ENCODE measurements at regions not wholly inside any gene's neighbourhood (a gene's known extent, or its start where the extent isn't known, plus 50 kb on each side); places are given as distances from the start of the nearest gene placed in this dataset.

DNA sequence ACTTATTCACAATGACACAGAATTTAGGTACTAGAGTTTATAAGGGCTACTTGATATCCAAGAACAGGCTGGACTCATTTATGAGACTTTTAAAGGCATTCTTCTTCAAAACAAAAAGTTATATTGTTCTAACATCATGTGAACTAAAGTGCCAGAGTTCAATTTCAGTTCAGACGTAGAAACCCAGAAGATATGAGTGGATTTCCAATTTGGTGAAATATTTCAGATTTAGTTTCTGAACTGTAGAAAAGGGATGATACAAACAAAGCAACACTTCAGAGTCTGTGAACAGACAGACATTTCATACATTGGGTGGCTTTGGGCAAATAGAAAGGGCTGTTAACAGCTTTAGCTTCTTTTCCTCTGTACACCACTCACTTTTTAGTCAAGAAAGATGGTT is 384.0 kb downstream of the NR2F1-AS1 start:
- Histone ChIP-seq H3K27me3 (no peaks in the 10 kb centered on the region), H3K4me1 (no peaks in the 10 kb centered on the region), H3K27ac (no peak overlapping the region), H3K36me3 (no peaks in the 10 kb centered on the region), H3K4me3 (no peak overlapping the region), H3K9me3 (no peaks in the 10 kb centered on the region)
- intact Hi-C loops (cut with DNase I; ENCODE audit: low total_unique reads): no loop called here
- DNase-seq: no peak
- no peak for TF ChIP-seq CTCF (IDR thresholded peaks at IDR 0.05)

- H3K27me3 ChIP-seq: no peaks in the 10 kb centered on the region
- no peak overlapping the region for H3K4me3 ChIP-seq
- DNase-seq: no peak
- no peaks in the 10 kb centered on the region for H3K9me3 ChIP-seq
- H3K36me3 ChIP-seq: no peaks in the 10 kb centered on the region
- TF ChIP-seq CTCF (IDR thresholded peaks at IDR 0.05): no peak
- H3K27ac ChIP-seq: no peak overlapping the region
- intact Hi-C loops (cut with DNase I; ENCODE audit: low total_unique reads): no loop called here
- H3K4me1 ChIP-seq: no peaks in the 10 kb centered on the region
Measured at GRCh38 chr5:93193431-93194347, 387.3 kb downstream of the NR2F1-AS1 start.

GRCh38 chr5:93192683-93193082 is 388.3 kb downstream of the NR2F1-AS1 start:
- no peaks in the 10 kb centered on the region for H3K9me3 ChIP-seq
- intact Hi-C loops (cut with DNase I; ENCODE audit: low total_unique reads): no loop called here
- H3K27me3 ChIP-seq: no peaks in the 10 kb centered on the region
- H3K36me3 ChIP-seq: no peaks in the 10 kb centered on the region
- no peak overlapping the region for H3K4me3 ChIP-seq
- H3K4me1 ChIP-seq: no peaks in the 10 kb centered on the region
- no peak overlapping the region for H3K27ac ChIP-seq
- no peak for DNase-seq
- no peak for TF ChIP-seq CTCF (IDR thresholded peaks at IDR 0.05)

- H3K27ac ChIP-seq: no peak overlapping the region
- no peak for DNase-seq
Measured at GRCh38 chr5:93192087-93192486, 388.9 kb downstream of the NR2F1-AS1 start.

DNA sequence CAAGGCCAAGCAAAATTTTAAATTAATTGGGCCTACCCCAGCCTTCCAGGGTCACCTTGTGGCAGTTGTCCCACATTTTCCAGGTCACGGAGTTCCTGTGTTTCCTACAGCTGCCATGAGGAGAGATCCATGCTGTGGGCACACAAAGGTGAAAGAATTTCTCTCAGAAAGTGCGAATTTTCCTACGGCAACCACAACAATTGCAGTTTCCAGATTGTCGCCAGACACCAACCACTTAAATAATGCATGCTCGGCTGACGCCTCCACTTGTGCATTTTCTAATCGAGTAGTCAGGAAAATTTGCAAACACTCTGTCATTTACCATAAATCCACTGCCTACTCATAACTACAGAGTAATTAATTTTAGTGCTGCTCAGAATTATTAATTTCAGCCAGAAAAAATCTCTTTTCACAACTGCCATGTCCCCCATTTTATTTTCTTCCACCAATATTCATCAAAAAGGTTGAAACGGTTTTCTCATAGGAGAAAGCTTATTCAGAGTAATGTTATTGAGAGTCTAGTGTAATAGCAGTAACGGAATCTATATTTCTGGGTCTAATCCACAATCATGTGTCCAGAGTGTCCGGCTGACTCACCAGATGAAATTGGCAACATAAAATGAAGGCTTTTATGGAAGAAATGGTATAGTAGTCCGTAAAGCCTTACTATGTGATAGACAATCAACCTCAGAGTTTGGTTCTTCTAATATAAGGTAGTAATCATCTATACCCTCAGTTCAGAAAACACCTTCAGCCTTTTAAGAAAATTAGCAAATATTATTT is 389.8 kb downstream of the NR2F1-AS1 start:
- Histone ChIP-seq H3K4me1 (no peaks in the 10 kb centered on the region), H3K27ac (no peak overlapping the region)

More at GRCh38 chr5:93192087-93192486, 388.9 kb downstream of the NR2F1-AS1 start:
- Histone ChIP-seq H3K27me3 (no peaks in the 10 kb centered on the region), H3K4me3 (no peak overlapping the region), H3K4me1 (no peaks in the 10 kb centered on the region), H3K36me3 (no peaks in the 10 kb centered on the region), H3K9me3 (no peaks in the 10 kb centered on the region)
- no peak for TF ChIP-seq CTCF (IDR thresholded peaks at IDR 0.05)
- intact Hi-C loops (cut with DNase I; ENCODE audit: low total_unique reads): no loop called here

More for the DNA sequence above, 389.8 kb downstream of the NR2F1-AS1 start:
- TF ChIP-seq CTCF (IDR thresholded peaks at IDR 0.05): no peak
- no peak for DNase-seq
- Histone ChIP-seq H3K36me3 (no peaks in the 10 kb centered on the region), H3K27me3 (no peaks in the 10 kb centered on the region), H3K4me3 (no peak overlapping the region), H3K9me3 (no peaks in the 10 kb centered on the region)
- intact Hi-C loops (cut with DNase I; ENCODE audit: low total_unique reads): no loop called here

All from tibial artery (tissue), 4 donors.